ENCODE measurements at regions not wholly inside any gene's neighbourhood (a gene's known extent, or its start where the extent isn't known, plus 50 kb on each side); places are given as distances from the start of the nearest gene placed in this dataset.

GRCh38 chr5:112014783-112015395 is 257.9 kb upstream of the NREP start:
- H3K27me3 Mint-ChIP-seq = peaks cover 4 to 20% of the 10 kb centered on the region in 2 donors
- H3K9me3 Mint-ChIP-seq = peaks cover 3% of the 10 kb centered on the region
- no peaks in the 10 kb centered on the region for H3K36me3 Mint-ChIP-seq
- no peak for ATAC-seq
- no peaks in the 10 kb centered on the region for H3K4me1 Mint-ChIP-seq (ENCODE audit: low read depth in 2 of 2)
- DNase-seq (ENCODE audit: low spot score) = no peak
- no peak overlapping the region for H3K4me3 Mint-ChIP-seq
- H3K27ac Mint-ChIP-seq = no peak overlapping the region

- no peaks in the 10 kb centered on the region for H3K36me3 Mint-ChIP-seq
- H3K4me3 Mint-ChIP-seq = no peak overlapping the region
- H3K9me3 Mint-ChIP-seq = peaks cover 3% of the 10 kb centered on the region
- H3K27ac Mint-ChIP-seq = no peak overlapping the region
- ATAC-seq = no peak
- H3K4me1 Mint-ChIP-seq (ENCODE audit: low read depth in 2 of 2) = no peaks in the 10 kb centered on the region
- no peak for DNase-seq (ENCODE audit: low spot score)
- H3K27me3 Mint-ChIP-seq = peaks cover 4 to 20% of the 10 kb centered on the region in 2 donors
These were observed 256.7 kb upstream of the NREP start for GRCh38 chr5:112013660-112014059.

GRCh38 chr5:112012104-112012503 is 255.1 kb upstream of the NREP start:
- Mint-ChIP-seq H3K4me3 (no peak overlapping the region), H3K9me3 (peaks cover 3% of the 10 kb centered on the region), H3K27me3 (peaks cover 4 to 20% of the 10 kb centered on the region in 2 donors), H3K4me1 (ENCODE audit: low read depth in 2 of 2) (no peaks in the 10 kb centered on the region), H3K36me3 (no peaks in the 10 kb centered on the region), H3K27ac (no peak overlapping the region)
- ATAC-seq (no peak), DNase-seq (ENCODE audit: low spot score) (no peak)

GRCh38 chr5:112010475-112010874 is 253.5 kb upstream of the NREP start:
- ATAC-seq = no peak
- peaks cover 4 to 16% of the 10 kb centered on the region in 2 donors for H3K27me3 Mint-ChIP-seq
- no peak for DNase-seq (ENCODE audit: low spot score)
- H3K9me3 Mint-ChIP-seq = peaks cover 3% of the 10 kb centered on the region
- H3K4me1 Mint-ChIP-seq (ENCODE audit: low read depth in 2 of 2) = no peaks in the 10 kb centered on the region
- no peak overlapping the region for H3K4me3 Mint-ChIP-seq
- no peaks in the 10 kb centered on the region for H3K36me3 Mint-ChIP-seq
- H3K27ac Mint-ChIP-seq = no peak overlapping the region

- Mint-ChIP-seq H3K4me3 (no peak overlapping the region), H3K27ac (no peak overlapping the region), H3K9me3 (peaks cover 3% of the 10 kb centered on the region), H3K36me3 (no peaks in the 10 kb centered on the region), H3K4me1 (ENCODE audit: low read depth in 2 of 2) (no peaks in the 10 kb centered on the region), H3K27me3 (peaks cover 7 to 14% of the 10 kb centered on the region in 2 donors)
- ATAC-seq (no peak), DNase-seq (ENCODE audit: low spot score) (no peak)
These were observed 249.7 kb upstream of the NREP start for GRCh38 chr5:112006721-112007120.

- Mint-ChIP-seq H3K27ac (no peak overlapping the region), H3K9me3 (peaks cover 3% of the 10 kb centered on the region), H3K36me3 (no peaks in the 10 kb centered on the region), H3K4me3 (no peak overlapping the region), H3K27me3 (peaks cover 7 to 13% of the 10 kb centered on the region in 2 donors), H3K4me1 (ENCODE audit: low read depth in 2 of 2) (no peaks in the 10 kb centered on the region)
- DNase-seq (ENCODE audit: low spot score) (no peak), ATAC-seq (no peak)
These were observed 248.6 kb upstream of the NREP start for GRCh38 chr5:112005623-112005930.

GRCh38 chr5:112004867-112005622 is 248.1 kb upstream of the NREP start:
- ATAC-seq (no peak), DNase-seq (ENCODE audit: low spot score) (no peak)
- H3K4me3 Mint-ChIP-seq = no peak overlapping the region
- H3K9me3 Mint-ChIP-seq = no peaks in the 10 kb centered on the region
- peaks cover 3 to 7% of the 10 kb centered on the region in 2 donors for H3K27me3 Mint-ChIP-seq
- no peak overlapping the region for H3K27ac Mint-ChIP-seq
- H3K36me3 Mint-ChIP-seq = no peaks in the 10 kb centered on the region
- H3K4me1 Mint-ChIP-seq (ENCODE audit: low read depth in 2 of 2) = no peaks in the 10 kb centered on the region

- Mint-ChIP-seq H3K4me3 (no peak overlapping the region), H3K27ac (no peak overlapping the region), H3K4me1 (ENCODE audit: low read depth in 2 of 2) (no peaks in the 10 kb centered on the region), H3K9me3 (no peaks in the 10 kb centered on the region), H3K36me3 (no peaks in the 10 kb centered on the region), H3K27me3 (peaks cover 5 to 6% of the 10 kb centered on the region in 2 donors)
- no peak for DNase-seq (ENCODE audit: low spot score)
- ATAC-seq = no peak
These were observed 245.4 kb upstream of the NREP start for GRCh38 chr5:112002376-112002775.

GRCh38 chr5:111999286-111999685 is 242.3 kb upstream of the NREP start:
- DNase-seq (ENCODE audit: low spot score) = no peak
- no peak for ATAC-seq
- Mint-ChIP-seq H3K27ac (no peak overlapping the region), H3K4me3 (no peak overlapping the region), H3K9me3 (no peaks in the 10 kb centered on the region), H3K27me3 (peaks cover 5 to 6% of the 10 kb centered on the region in 2 donors), H3K4me1 (ENCODE audit: low read depth in 2 of 2) (no peaks in the 10 kb centered on the region), H3K36me3 (no peaks in the 10 kb centered on the region)

- Mint-ChIP-seq H3K9me3 (peaks cover under 1% of the 10 kb centered on the region), H3K4me1 (ENCODE audit: low read depth in 2 of 2) (no peaks in the 10 kb centered on the region), H3K4me3 (no peak overlapping the region), H3K36me3 (no peaks in the 10 kb centered on the region), H3K27me3 (peaks cover 5 to 6% of the 10 kb centered on the region in 2 donors), H3K27ac (no peak overlapping the region)
- ATAC-seq (no peak), DNase-seq (ENCODE audit: low spot score) (no peak)
These were observed 241.9 kb upstream of the NREP start for GRCh38 chr5:111998871-111999270.

GRCh38 chr5:111997711-111998110 is 240.7 kb upstream of the NREP start:
- H3K27ac Mint-ChIP-seq = no peak overlapping the region

GRCh38 chr5:111997308-111997707 is 240.3 kb upstream of the NREP start:
- DNase-seq (ENCODE audit: low spot score) = no peak
- Mint-ChIP-seq H3K27me3 (peaks cover 0 to 2% of the 10 kb centered on the region in 2 donors), H3K9me3 (peaks cover 6% of the 10 kb centered on the region), H3K4me1 (ENCODE audit: low read depth in 2 of 2) (no peaks in the 10 kb centered on the region), H3K4me3 (no peak overlapping the region), H3K36me3 (no peaks in the 10 kb centered on the region), H3K27ac (no peak overlapping the region)
- no peak for ATAC-seq

More at GRCh38 chr5:111997711-111998110, 240.7 kb upstream of the NREP start:
- ATAC-seq (no peak), DNase-seq (ENCODE audit: low spot score) (no peak)
- H3K27me3 Mint-ChIP-seq = peaks cover under 1 to 2% of the 10 kb centered on the region in 2 donors
- H3K4me3 Mint-ChIP-seq = no peak overlapping the region
- peaks cover 6% of the 10 kb centered on the region for H3K9me3 Mint-ChIP-seq
- H3K36me3 Mint-ChIP-seq = no peaks in the 10 kb centered on the region
- H3K4me1 Mint-ChIP-seq (ENCODE audit: low read depth in 2 of 2) = no peaks in the 10 kb centered on the region

GRCh38 chr5:111996574-111996973 is 239.6 kb upstream of the NREP start:
- Mint-ChIP-seq H3K36me3 (no peaks in the 10 kb centered on the region), H3K4me1 (ENCODE audit: low read depth in 2 of 2) (no peaks in the 10 kb centered on the region), H3K4me3 (no peak overlapping the region), H3K9me3 (peaks cover 6% of the 10 kb centered on the region), H3K27me3 (peaks cover 0 to 2% of the 10 kb centered on the region in 2 donors), H3K27ac (no peak overlapping the region)
- DNase-seq (ENCODE audit: low spot score) (no peak), ATAC-seq (no peak)

GRCh38 chr5:111995701-111996100 is 238.7 kb upstream of the NREP start:
- H3K36me3 Mint-ChIP-seq = no peaks in the 10 kb centered on the region
- H3K27me3 Mint-ChIP-seq = peaks cover 0 to 2% of the 10 kb centered on the region in 2 donors
- H3K4me1 Mint-ChIP-seq (ENCODE audit: low read depth in 2 of 2) = no peaks in the 10 kb centered on the region
- H3K4me3 Mint-ChIP-seq = no peak overlapping the region
- ATAC-seq (no peak), DNase-seq (ENCODE audit: low spot score) (no peak)
- H3K27ac Mint-ChIP-seq = no peak overlapping the region
- H3K9me3 Mint-ChIP-seq = peaks cover 6% of the 10 kb centered on the region
